ENCODE measurements at regions not wholly inside any gene's neighbourhood (a gene's known extent, or its start where the extent isn't known, plus 50 kb on each side); places are given as distances from the start of the nearest gene placed in this dataset.

GRCh38 chr10:33674491-33674890, 340.0 kb upstream of the NRP1 start:
- no peak for TF ChIP-seq CTCF (conservative IDR thresholded peaks at IDR 0.05; ENCODE audit: low read length)
- TF ChIP-seq EZH2phosphoT487 (IDR thresholded peaks at IDR 0.05; ENCODE audit: borderline replicate concordance): no peak
